SU-DHL-6 (cell line): ENCODE measurements at regions not wholly inside any gene's neighbourhood (a gene's known extent, or its start where the extent isn't known, plus 50 kb on each side); places are given as distances from the start of the nearest gene placed in this dataset.

Source experiments
- EZH2phosphoT487 ChIP-seq: fragments of 200-600 bp; sonication (generic), shearing (Covaris generic); conservative IDR thresholded peaks from 2 replicates; pipeline ENCODE4 v1.6.1; 2018; ENCODE audit warnings: mild to moderate bottlenecking, antibody characterized with exemption, low read length, moderate library complexity, mixed read lengths
- TF ChIP-seq, protein P1 (sequence below): fragments of 200-600 bp; sonication (generic); IDR thresholded peaks from one replicate; pipeline ENCODE4 v1.5.1; 2017; ENCODE audit warnings: antibody characterized with exemption, mild to moderate bottlenecking, low read length, moderate library complexity; ENCODE audit not compliant: insufficient read depth, poor library complexity, severe bottlenecking

- TF ChIP-seq, protein P1, sequence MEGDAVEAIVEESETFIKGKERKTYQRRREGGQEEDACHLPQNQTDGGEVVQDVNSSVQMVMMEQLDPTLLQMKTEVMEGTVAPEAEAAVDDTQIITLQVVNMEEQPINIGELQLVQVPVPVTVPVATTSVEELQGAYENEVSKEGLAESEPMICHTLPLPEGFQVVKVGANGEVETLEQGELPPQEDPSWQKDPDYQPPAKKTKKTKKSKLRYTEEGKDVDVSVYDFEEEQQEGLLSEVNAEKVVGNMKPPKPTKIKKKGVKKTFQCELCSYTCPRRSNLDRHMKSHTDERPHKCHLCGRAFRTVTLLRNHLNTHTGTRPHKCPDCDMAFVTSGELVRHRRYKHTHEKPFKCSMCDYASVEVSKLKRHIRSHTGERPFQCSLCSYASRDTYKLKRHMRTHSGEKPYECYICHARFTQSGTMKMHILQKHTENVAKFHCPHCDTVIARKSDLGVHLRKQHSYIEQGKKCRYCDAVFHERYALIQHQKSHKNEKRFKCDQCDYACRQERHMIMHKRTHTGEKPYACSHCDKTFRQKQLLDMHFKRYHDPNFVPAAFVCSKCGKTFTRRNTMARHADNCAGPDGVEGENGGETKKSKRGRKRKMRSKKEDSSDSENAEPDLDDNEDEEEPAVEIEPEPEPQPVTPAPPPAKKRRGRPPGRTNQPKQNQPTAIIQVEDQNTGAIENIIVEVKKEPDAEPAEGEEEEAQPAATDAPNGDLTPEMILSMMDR, result no peak
- no peak for TF ChIP-seq EZH2phosphoT487
These were observed 142.2 kb upstream of the CNOT2 start for GRCh38 chr12:70101064-70101463.
